Tibial nerve (tissue), 4 donors: ENCODE measurements at regions not wholly inside any gene's neighbourhood (a gene's known extent, or its start where the extent isn't known, plus 50 kb on each side); places are given as distances from the start of the nearest gene placed in this dataset.

Experiments used
- CTCF ChIP-seq, 5 experiments: fragments of 200-600 bp in 3 of 5; fragments of 450-650 bp in 2 of 5; sonication (generic) in 3 of 5; IDR thresholded peaks; one replicate each; pipeline ENCODE4 v1.5.1; 2016 to 2019; ENCODE audit warnings: antibody characterized with exemption in 5 of 5, mild to moderate bottlenecking in 3 of 5, moderate library complexity in 2 of 5
- EP300 ChIP-seq, 2 donors: sonication (generic); formaldehyde crosslinking; IDR thresholded peaks; one replicate each; pipeline ENCODE4 v1.6.1; 2017; ENCODE audit warnings: antibody characterized with exemption in 2 of 2, mild to moderate bottlenecking in 1 of 2

- TF ChIP-seq CTCF (IDR thresholded peaks at IDR 0.05) (no peak), EP300 (IDR thresholded peaks at IDR 0.05) (no peak)
Observed at GRCh38 chr4:183011213-183011907, 87.7 kb upstream of the WWC2 start.
